Liver (tissue), 8 donors: ENCODE measurements at regions not wholly inside any gene's neighbourhood (a gene's known extent, or its start where the extent isn't known, plus 50 kb on each side); places are given as distances from the start of the nearest gene placed in this dataset.

Experiments used
- DNase-seq: peaks from one replicate; pipeline ENCODE4 v3.0.0-alpha.2; 2017; ENCODE audit warnings: low spot score
- H3K27ac ChIP-seq, 2 donors: one replicate each; pipeline ENCODE4 v1.7.0; 2013; ENCODE audit warnings: inconsistent platforms in 2 of 2, low read length in 2 of 2, control low read depth in 1 of 2, low read depth in 1 of 2, mild to moderate bottlenecking in 1 of 2
- H3K27me3 ChIP-seq, 4 donors: one replicate each; pipeline versions ENCODE4 v1.6.1 to v1.7.0; 2013; ENCODE audit warnings: low read length in 3 of 4, inconsistent platforms in 1 of 4, mild to moderate bottlenecking in 1 of 4, moderate library complexity in 1 of 4; ENCODE audit not compliant: control insufficient read depth in 4 of 4, insufficient read depth in 4 of 4
- H3K36me3 ChIP-seq, 4 donors: one replicate each; pipeline versions ENCODE4 v1.6.1 to v1.7.0; 2013; ENCODE audit warnings: low read length in 3 of 4, mild to moderate bottlenecking in 3 of 4, low read depth in 1 of 4, moderate library complexity in 1 of 4; ENCODE audit not compliant: control insufficient read depth in 4 of 4, insufficient read depth in 3 of 4
- H3K4me1 ChIP-seq, 4 donors: one replicate each; pipeline versions ENCODE4 v1.6.1 to v1.7.0; 2013; ENCODE audit warnings: low read length in 3 of 4, mild to moderate bottlenecking in 3 of 4, moderate library complexity in 1 of 4; ENCODE audit not compliant: control insufficient read depth in 4 of 4, insufficient read depth in 4 of 4
- H3K4me3 ChIP-seq, 3 donors: one replicate each; pipeline versions ENCODE4 v1.6.1 to v1.7.0; 2013; ENCODE audit warnings: low read length in 3 of 3, control low read depth in 1 of 3, low read depth in 1 of 3, mild to moderate bottlenecking in 1 of 3
- H3K9ac ChIP-seq, 2 donors: one replicate each; pipeline ENCODE4 v1.7.0; 2013; ENCODE audit warnings: low read length in 2 of 2, mild to moderate bottlenecking in 2 of 2, moderate library complexity in 2 of 2, control low read depth in 1 of 2, low read depth in 1 of 2
- H3K9me3 ChIP-seq, 4 donors: one replicate each; pipeline versions ENCODE4 v1.6.1 to v1.7.0; 2013; ENCODE audit warnings: low read length in 3 of 4; ENCODE audit not compliant: control insufficient read depth in 4 of 4
- EGR1 ChIP-seq, 2 donors: IDR thresholded peaks; 2 replicates each; pipeline ENCODE4 v1.6.1; 2016 to 2018; ENCODE audit warnings: antibody characterized with exemption in 2 of 2, low read depth in 2 of 2
- FOXA1 ChIP-seq: IDR thresholded peaks from 2 replicates; pipeline ENCODE4 v1.6.1; 2016; ENCODE audit warnings: antibody characterized with exemption
- FOXA2 ChIP-seq: IDR thresholded peaks from 2 replicates; pipeline ENCODE4 v1.6.1; 2016; ENCODE audit warnings: antibody characterized with exemption
- GABPA ChIP-seq, 2 donors: IDR thresholded peaks in 1 of 2; conservative IDR thresholded peaks in 1 of 2; 2 replicates each; pipeline ENCODE4 v1.6.1; 2016; ENCODE audit warnings: antibody characterized with exemption in 2 of 2, mild to moderate bottlenecking in 1 of 2, moderate library complexity in 1 of 2
- HNF4A ChIP-seq, 2 donors: conservative IDR thresholded peaks; 2 replicates each; pipeline ENCODE4 v1.6.1; 2016; ENCODE audit warnings: antibody characterized with exemption in 2 of 2, mild to moderate bottlenecking in 2 of 2
- HNF4G ChIP-seq: IDR thresholded peaks from 2 replicates; pipeline ENCODE4 v1.6.1; 2016; ENCODE audit warnings: antibody characterized with exemption
- NR2F2 ChIP-seq: IDR thresholded peaks from 2 replicates; pipeline ENCODE4 v1.6.1; 2016; ENCODE audit warnings: antibody characterized with exemption
- RAD21 ChIP-seq, 2 donors: IDR thresholded peaks; 2 replicates each; pipeline ENCODE4 v1.6.1; 2016; ENCODE audit warnings: antibody characterized with exemption in 2 of 2, mild to moderate bottlenecking in 2 of 2
- RXRA ChIP-seq, 2 donors: IDR thresholded peaks; 2 replicates each; pipeline ENCODE4 v1.6.1; 2017 to 2018; ENCODE audit warnings: antibody characterized with exemption in 2 of 2, mild to moderate bottlenecking in 1 of 2
- SP1 ChIP-seq: IDR thresholded peaks from 2 replicates; pipeline ENCODE4 v1.6.1; 2018; ENCODE audit warnings: antibody characterized with exemption, mild to moderate bottlenecking
- TAF1 ChIP-seq: conservative IDR thresholded peaks from 2 replicates; pipeline ENCODE4 v1.6.1; 2016; ENCODE audit warnings: antibody characterized with exemption, mild to moderate bottlenecking
- YY1 ChIP-seq: IDR thresholded peaks from 2 replicates; pipeline ENCODE4 v1.6.1; 2016; ENCODE audit warnings: antibody characterized with exemption, mild to moderate bottlenecking
- WGBS: extraction: QIAGEN DNeasy Blood & Tissue Kit; methylation state at CpG from one replicate; pipeline ENCODE4 v1.1.7; 2013; 5-methylcytosine and 5-hydroxymethylcytosine counted together
- TF ChIP-seq, protein P1 (sequence below): IDR thresholded peaks from 2 replicates; pipeline ENCODE4 v1.6.1; 2016; ENCODE audit warnings: antibody characterized with exemption
- TF ChIP-seq, protein P2 (sequence below): IDR thresholded peaks from 2 replicates; pipeline ENCODE4 v1.6.1; 2016; ENCODE audit warnings: antibody characterized with exemption
- TF ChIP-seq, protein P3 (sequence below): IDR thresholded peaks from 2 replicates; pipeline ENCODE4 v1.6.1; 2016; ENCODE audit warnings: antibody characterized with exemption, mild to moderate bottlenecking
- TF ChIP-seq, protein P4 (sequence below): fragments of 150-350 bp; IDR thresholded peaks from 2 replicates; pipeline ENCODE4 v1.5.1; 2017; ENCODE audit warnings: improper control_type of control experiment, low read depth, low read length; ENCODE audit not compliant: missing input control
- donor health status: healthy.
- donor health status: healthy.
- donor health status: healthy.
- donor health status: healthy.
- donor health status: healthy.

DNA sequence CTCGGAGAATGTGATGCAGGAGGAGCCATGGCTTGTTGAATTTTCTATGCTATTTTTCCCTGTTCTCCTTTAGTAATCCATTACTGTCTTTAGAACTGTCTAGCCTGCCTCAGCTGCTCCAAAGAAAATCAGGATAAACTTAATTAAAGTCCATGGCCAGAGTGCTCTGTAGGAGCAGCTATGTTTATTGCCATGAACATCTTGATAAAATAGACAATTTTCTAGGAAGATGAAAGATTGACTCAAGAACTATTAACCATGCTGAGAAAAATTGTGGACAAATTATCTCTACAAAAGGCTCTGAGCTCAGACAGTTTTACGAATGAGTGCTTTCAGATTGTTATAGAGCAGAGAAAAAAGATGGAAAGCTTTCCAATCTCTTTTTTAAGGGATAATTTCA, 193.0 kb downstream of the TTC32 start:
- H3K4me3 ChIP-seq, result no peak overlapping the region
- DNase-seq, result no peak
- TF ChIP-seq YY1, result no peak
- TF ChIP-seq HNF4G, result no peak
- TF ChIP-seq, protein P1, sequence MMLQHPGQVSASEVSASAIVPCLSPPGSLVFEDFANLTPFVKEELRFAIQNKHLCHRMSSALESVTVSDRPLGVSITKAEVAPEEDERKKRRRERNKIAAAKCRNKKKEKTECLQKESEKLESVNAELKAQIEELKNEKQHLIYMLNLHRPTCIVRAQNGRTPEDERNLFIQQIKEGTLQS, result no peak
- no peak overlapping the region for H3K9ac ChIP-seq
- no peaks in the 10 kb centered on the region for H3K9me3 ChIP-seq
- H3K27me3 ChIP-seq, result no peaks in the 10 kb centered on the region
- WGBS, result 74% methylated on average over 2 of the region's 2 CpGs
- H3K36me3 ChIP-seq, result no peaks in the 10 kb centered on the region
- H3K27ac ChIP-seq, result no peak overlapping the region
- no peaks in the 10 kb centered on the region for H3K4me1 ChIP-seq

DNA sequence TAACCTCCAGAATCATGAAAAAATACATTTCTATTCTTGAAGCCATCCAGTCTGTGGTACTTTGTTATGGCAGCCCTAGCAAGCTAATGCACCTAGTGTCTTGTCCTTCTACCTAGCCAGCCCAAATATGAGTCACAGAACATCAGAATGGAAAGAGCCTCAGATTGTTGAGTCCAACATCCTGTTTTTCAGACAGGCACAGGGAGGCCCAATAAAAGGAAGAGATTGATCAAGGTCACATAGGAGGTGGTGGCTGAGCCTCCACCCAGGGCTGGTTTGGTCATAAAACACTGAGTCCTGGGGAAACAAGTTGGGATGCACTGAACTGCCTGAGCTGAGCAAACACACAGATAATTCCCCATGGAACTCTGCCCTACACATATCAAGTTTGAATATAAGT, 195.5 kb downstream of the TTC32 start:
- TF ChIP-seq, protein P1, result no peak
- no peak for TF ChIP-seq RXRA (IDR thresholded peaks at IDR 0.05)
- no peak for TF ChIP-seq NR2F2
- TF ChIP-seq, protein P2, sequence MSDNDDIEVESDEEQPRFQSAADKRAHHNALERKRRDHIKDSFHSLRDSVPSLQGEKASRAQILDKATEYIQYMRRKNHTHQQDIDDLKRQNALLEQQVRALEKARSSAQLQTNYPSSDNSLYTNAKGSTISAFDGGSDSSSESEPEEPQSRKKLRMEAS, result no peak
- no peak for TF ChIP-seq FOXA2
- no peak for TF ChIP-seq YY1
- TF ChIP-seq HNF4G, result no peak
- no peak for TF ChIP-seq GABPA (IDR thresholded peaks at IDR 0.05 in 1 of 2, conservative IDR thresholded peaks at IDR 0.05 in 1 of 2)
- TF ChIP-seq HNF4A (conservative IDR thresholded peaks at IDR 0.05), result no peak
- TF ChIP-seq TAF1, result no peak
- no peak for TF ChIP-seq SP1
- no peak for TF ChIP-seq RAD21 (IDR thresholded peaks at IDR 0.05)
- Histone ChIP-seq H3K27me3 (no peaks in the 10 kb centered on the region), H3K36me3 (no peaks in the 10 kb centered on the region), H3K4me3 (no peak overlapping the region), H3K27ac (no peak overlapping the region), H3K4me1 (no peaks in the 10 kb centered on the region), H3K9ac (no peak overlapping the region), H3K9me3 (no peaks in the 10 kb centered on the region)
- no peak for DNase-seq

DNA sequence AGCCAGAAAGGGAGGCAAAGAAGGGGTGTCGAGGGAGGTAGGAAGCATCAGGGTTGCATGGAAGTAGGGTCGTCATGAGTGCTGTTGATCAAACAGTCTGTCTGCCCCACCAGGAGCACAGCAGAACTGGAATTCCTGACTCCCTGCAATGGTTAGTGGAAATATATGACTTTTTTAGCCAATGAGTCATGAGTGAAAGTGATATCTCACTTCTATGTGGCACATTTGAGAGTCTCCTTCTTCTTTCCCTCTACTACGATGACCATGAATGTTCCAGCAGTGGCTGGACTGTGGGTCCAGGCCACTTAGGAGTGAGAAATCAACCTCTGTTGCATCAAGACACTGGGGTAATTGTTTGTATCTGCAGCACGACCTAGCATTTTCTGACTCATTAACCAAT, 199.5 kb downstream of the TTC32 start:
- no peaks in the 10 kb centered on the region for H3K27me3 ChIP-seq
- DNase-seq, result no peak
- no peaks in the 10 kb centered on the region for H3K36me3 ChIP-seq
- H3K4me3 ChIP-seq, result no peak overlapping the region
- no peak overlapping the region for H3K27ac ChIP-seq
- H3K9me3 ChIP-seq, result no peaks in the 10 kb centered on the region
- WGBS, result 77% methylated on average over 4 of the region's 4 CpGs
- no peaks in the 10 kb centered on the region for H3K4me1 ChIP-seq
- no peak overlapping the region for H3K9ac ChIP-seq
- TF ChIP-seq NR2F2 (no peak), HNF4A (conservative IDR thresholded peaks at IDR 0.05) (no peak), FOXA1 (no peak), HNF4G (no peak), SP1 (no peak), GABPA (IDR thresholded peaks at IDR 0.05 in 1 of 2, conservative IDR thresholded peaks at IDR 0.05 in 1 of 2) (no peak), EGR1 (IDR thresholded peaks at IDR 0.05; ENCODE audit: low read depth in 2 of 2) (no peak), TAF1 (no peak), RAD21 (IDR thresholded peaks at IDR 0.05) (no peak), FOXA2 (no peak), RXRA (IDR thresholded peaks at IDR 0.05) (no peak)
- TF ChIP-seq, protein P2, result no peak
- TF ChIP-seq, protein P3, sequence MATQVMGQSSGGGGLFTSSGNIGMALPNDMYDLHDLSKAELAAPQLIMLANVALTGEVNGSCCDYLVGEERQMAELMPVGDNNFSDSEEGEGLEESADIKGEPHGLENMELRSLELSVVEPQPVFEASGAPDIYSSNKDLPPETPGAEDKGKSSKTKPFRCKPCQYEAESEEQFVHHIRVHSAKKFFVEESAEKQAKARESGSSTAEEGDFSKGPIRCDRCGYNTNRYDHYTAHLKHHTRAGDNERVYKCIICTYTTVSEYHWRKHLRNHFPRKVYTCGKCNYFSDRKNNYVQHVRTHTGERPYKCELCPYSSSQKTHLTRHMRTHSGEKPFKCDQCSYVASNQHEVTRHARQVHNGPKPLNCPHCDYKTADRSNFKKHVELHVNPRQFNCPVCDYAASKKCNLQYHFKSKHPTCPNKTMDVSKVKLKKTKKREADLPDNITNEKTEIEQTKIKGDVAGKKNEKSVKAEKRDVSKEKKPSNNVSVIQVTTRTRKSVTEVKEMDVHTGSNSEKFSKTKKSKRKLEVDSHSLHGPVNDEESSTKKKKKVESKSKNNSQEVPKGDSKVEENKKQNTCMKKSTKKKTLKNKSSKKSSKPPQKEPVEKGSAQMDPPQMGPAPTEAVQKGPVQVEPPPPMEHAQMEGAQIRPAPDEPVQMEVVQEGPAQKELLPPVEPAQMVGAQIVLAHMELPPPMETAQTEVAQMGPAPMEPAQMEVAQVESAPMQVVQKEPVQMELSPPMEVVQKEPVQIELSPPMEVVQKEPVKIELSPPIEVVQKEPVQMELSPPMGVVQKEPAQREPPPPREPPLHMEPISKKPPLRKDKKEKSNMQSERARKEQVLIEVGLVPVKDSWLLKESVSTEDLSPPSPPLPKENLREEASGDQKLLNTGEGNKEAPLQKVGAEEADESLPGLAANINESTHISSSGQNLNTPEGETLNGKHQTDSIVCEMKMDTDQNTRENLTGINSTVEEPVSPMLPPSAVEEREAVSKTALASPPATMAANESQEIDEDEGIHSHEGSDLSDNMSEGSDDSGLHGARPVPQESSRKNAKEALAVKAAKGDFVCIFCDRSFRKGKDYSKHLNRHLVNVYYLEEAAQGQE, result no peak
- TF ChIP-seq, protein P4, sequence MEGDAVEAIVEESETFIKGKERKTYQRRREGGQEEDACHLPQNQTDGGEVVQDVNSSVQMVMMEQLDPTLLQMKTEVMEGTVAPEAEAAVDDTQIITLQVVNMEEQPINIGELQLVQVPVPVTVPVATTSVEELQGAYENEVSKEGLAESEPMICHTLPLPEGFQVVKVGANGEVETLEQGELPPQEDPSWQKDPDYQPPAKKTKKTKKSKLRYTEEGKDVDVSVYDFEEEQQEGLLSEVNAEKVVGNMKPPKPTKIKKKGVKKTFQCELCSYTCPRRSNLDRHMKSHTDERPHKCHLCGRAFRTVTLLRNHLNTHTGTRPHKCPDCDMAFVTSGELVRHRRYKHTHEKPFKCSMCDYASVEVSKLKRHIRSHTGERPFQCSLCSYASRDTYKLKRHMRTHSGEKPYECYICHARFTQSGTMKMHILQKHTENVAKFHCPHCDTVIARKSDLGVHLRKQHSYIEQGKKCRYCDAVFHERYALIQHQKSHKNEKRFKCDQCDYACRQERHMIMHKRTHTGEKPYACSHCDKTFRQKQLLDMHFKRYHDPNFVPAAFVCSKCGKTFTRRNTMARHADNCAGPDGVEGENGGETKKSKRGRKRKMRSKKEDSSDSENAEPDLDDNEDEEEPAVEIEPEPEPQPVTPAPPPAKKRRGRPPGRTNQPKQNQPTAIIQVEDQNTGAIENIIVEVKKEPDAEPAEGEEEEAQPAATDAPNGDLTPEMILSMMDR, result no peak
